HG03457 (cell line): ENCODE measurements at regions not wholly inside any gene's neighbourhood (a gene's known extent, or its start where the extent isn't known, plus 50 kb on each side); places are given as distances from the start of the nearest gene placed in this dataset.

Experiments used
- ATAC-seq: cut with Tn5 transposase; IDR thresholded peaks from one replicate; pipeline ENCODE4 v1.9.1; 2021; ENCODE audit warnings: moderate number of reproducible peaks; ENCODE audit not compliant: unreplicated experiment

GRCh38 chr2:186433040-186433439 is 53.0 kb upstream of the ZC3H15 start:
- no peak for ATAC-seq

GRCh38 chr2:186433777-186434432 is 52.2 kb upstream of the ZC3H15 start:
- ATAC-seq, result no peak
